Mesenchymal stem cell (in vitro differentiated cells and primary cell): ENCODE measurements at regions not wholly inside any gene's neighbourhood (a gene's known extent, or its start where the extent isn't known, plus 50 kb on each side); places are given as distances from the start of the nearest gene placed in this dataset.

Experiments used
- DNase-seq: peaks from one replicate; pipeline ENCODE4 v3.0.0-alpha.2; 2013
- H2AFZ ChIP-seq: one replicate; pipeline ENCODE4 v1.6.1; 2013; ENCODE audit warnings: low read depth, mild to moderate bottlenecking, control low read depth, inconsistent platforms, low read length, moderate library complexity
- H2AK5ac ChIP-seq: 2 replicates; pipeline ENCODE4 v1.6.1; 2013; ENCODE audit warnings: low read length, moderate library complexity, mild to moderate bottlenecking, inconsistent platforms; ENCODE audit not compliant: severe bottlenecking
- H2BK120ac ChIP-seq: one replicate; pipeline ENCODE4 v1.6.1; 2013; ENCODE audit warnings: low read depth, mild to moderate bottlenecking, inconsistent platforms, low read length, moderate library complexity
- H2BK12ac ChIP-seq, 2 experiments: one replicate each; pipeline ENCODE4 v1.6.1; 2013; ENCODE audit warnings: inconsistent platforms in 2 of 2, low read length in 2 of 2, mild to moderate bottlenecking in 2 of 2, moderate library complexity in 2 of 2, control low read depth in 1 of 2
- H2BK15ac ChIP-seq: one replicate; pipeline ENCODE4 v1.6.1; 2013; ENCODE audit warnings: mild to moderate bottlenecking, low read depth, inconsistent platforms; ENCODE audit not compliant: poor library complexity, severe bottlenecking
- H2BK5ac ChIP-seq: 2 replicates; pipeline ENCODE4 v1.6.1; 2013; ENCODE audit warnings: low read depth, mild to moderate bottlenecking, low read length, control low read depth, inconsistent platforms; ENCODE audit not compliant: poor library complexity, severe bottlenecking
- H3K14ac ChIP-seq, 2 experiments: one replicate each; pipeline ENCODE4 v1.6.1; 2013; ENCODE audit warnings: inconsistent platforms in 2 of 2, low read length in 2 of 2, control low read depth in 1 of 2, mild to moderate bottlenecking in 1 of 2, moderate library complexity in 1 of 2
- H3K18ac ChIP-seq, 2 experiments: one replicate each; pipeline ENCODE4 v1.6.1; 2013; ENCODE audit warnings: inconsistent platforms in 2 of 2, low read length in 2 of 2, control low read depth in 1 of 2, low read depth in 1 of 2, mild to moderate bottlenecking in 1 of 2
- H3K23ac ChIP-seq, 2 experiments: one replicate each; pipeline ENCODE4 v1.6.1; 2013; ENCODE audit warnings: inconsistent platforms in 2 of 2, low read length in 2 of 2, mild to moderate bottlenecking in 2 of 2, moderate library complexity in 2 of 2, control low read depth in 1 of 2
- H3K27ac ChIP-seq: 2 replicates; pipeline ENCODE4 v1.5.1; 2013; ENCODE audit warnings: mild to moderate bottlenecking, moderate library complexity, low read length, control low read depth, inconsistent platforms; ENCODE audit not compliant: poor library complexity, severe bottlenecking
- H3K27me3 ChIP-seq, 2 experiments: 2 replicates each; pipeline versions ENCODE4 v1.6.1 to v1.7.0; 2013; ENCODE audit warnings: low read length in 2 of 2, mild to moderate bottlenecking in 2 of 2, moderate library complexity in 2 of 2, control low read depth in 1 of 2, inconsistent platforms in 1 of 2; ENCODE audit not compliant: control insufficient read depth in 1 of 2, insufficient read depth in 1 of 2
- H3K36me3 ChIP-seq, 2 experiments: 2 replicates each; pipeline versions ENCODE4 v1.6.1 to v1.7.0; 2013; ENCODE audit warnings: low read length in 2 of 2, control low read depth in 1 of 2, inconsistent platforms in 1 of 2, low read depth in 1 of 2, mild to moderate bottlenecking in 1 of 2; ENCODE audit not compliant: insufficient read depth in 2 of 2, control insufficient read depth in 1 of 2
- H3K4ac ChIP-seq, 2 experiments: one replicate each; pipeline ENCODE4 v1.6.1; 2013; ENCODE audit warnings: inconsistent platforms in 2 of 2, low read length in 2 of 2, mild to moderate bottlenecking in 2 of 2, moderate library complexity in 2 of 2, control low read depth in 1 of 2, low read depth in 1 of 2
- H3K4me1 ChIP-seq: 2 replicates; pipeline ENCODE4 v1.6.1; 2013; ENCODE audit warnings: low read depth, low read length, control low read depth; ENCODE audit not compliant: control insufficient read depth, insufficient read depth
- H3K4me2 ChIP-seq: 2 replicates; pipeline ENCODE4 v1.6.1; 2013; ENCODE audit warnings: low read length, mild to moderate bottlenecking, inconsistent platforms; ENCODE audit not compliant: poor library complexity, severe bottlenecking
- H3K4me3 ChIP-seq, 2 experiments: 2 replicates each; pipeline versions ENCODE4 v1.5.1 to v1.7.0; 2013; ENCODE audit warnings: low read length in 2 of 2, mild to moderate bottlenecking in 2 of 2, control low read depth in 1 of 2, low read depth in 1 of 2; ENCODE audit not compliant: insufficient read depth in 1 of 2
- H3K79me1 ChIP-seq: replicated peaks from 2 replicates; pipeline ENCODE4 v1.6.1; 2013; ENCODE audit warnings: mild to moderate bottlenecking, control low read depth, low read length, inconsistent platforms; ENCODE audit not compliant: poor library complexity, severe bottlenecking
- H3K9ac ChIP-seq: 2 replicates; pipeline ENCODE4 v1.7.0; 2013; ENCODE audit warnings: mild to moderate bottlenecking, low read length, moderate library complexity
- H3K9me3 ChIP-seq: 2 replicates; pipeline ENCODE4 v1.7.0; 2013; ENCODE audit warnings: mild to moderate bottlenecking, low read length; ENCODE audit not compliant: control insufficient read depth
- H4K8ac ChIP-seq: one replicate; pipeline ENCODE4 v1.6.1; 2013; ENCODE audit warnings: inconsistent platforms, mild to moderate bottlenecking, low read length, moderate library complexity
- H4K91ac ChIP-seq: one replicate; pipeline ENCODE4 v1.6.1; 2013; ENCODE audit warnings: mild to moderate bottlenecking, low read length, inconsistent platforms
- WGBS: methylation state at CpG from one replicate; pipeline ENCODE4 v1.1.7; 2013; ENCODE audit warnings: mixed read lengths; 5-methylcytosine and 5-hydroxymethylcytosine counted together

- H4K8ac ChIP-seq, result no peak overlapping the region
- H2BK12ac ChIP-seq, result no peak overlapping the region
- H3K9ac ChIP-seq, result no peak overlapping the region
- no peak overlapping the region for H2AFZ ChIP-seq
- H3K27me3 ChIP-seq, result peaks cover 0 to 5% of the 10 kb centered on the region in 2 experiments
- H3K9me3 ChIP-seq, result no peaks in the 10 kb centered on the region
- no peaks in the 10 kb centered on the region for H3K79me1 ChIP-seq
- H3K14ac ChIP-seq, result no peak overlapping the region
- no peak overlapping the region for H3K4ac ChIP-seq
- no peak overlapping the region for H2AK5ac ChIP-seq
- H3K4me2 ChIP-seq, result no peak overlapping the region
- no peak overlapping the region for H2BK5ac ChIP-seq
- no peaks in the 10 kb centered on the region for H3K36me3 ChIP-seq
- H2BK15ac ChIP-seq, result no peak overlapping the region
- 42% methylated on average over 3 of the region's 4 CpGs for WGBS
- H3K4me3 ChIP-seq, result no peak overlapping the region
- no peak overlapping the region for H3K27ac ChIP-seq
- H2BK120ac ChIP-seq, result no peak overlapping the region
- no peak overlapping the region for H3K18ac ChIP-seq
- no peak overlapping the region for H3K23ac ChIP-seq
- H3K4me1 ChIP-seq, result no peaks in the 10 kb centered on the region
- no peak for DNase-seq
- H4K91ac ChIP-seq, result no peak overlapping the region
Measured at GRCh38 chr9:515665-516064, 301.0 kb downstream of the DOCK8 start.

DNA sequence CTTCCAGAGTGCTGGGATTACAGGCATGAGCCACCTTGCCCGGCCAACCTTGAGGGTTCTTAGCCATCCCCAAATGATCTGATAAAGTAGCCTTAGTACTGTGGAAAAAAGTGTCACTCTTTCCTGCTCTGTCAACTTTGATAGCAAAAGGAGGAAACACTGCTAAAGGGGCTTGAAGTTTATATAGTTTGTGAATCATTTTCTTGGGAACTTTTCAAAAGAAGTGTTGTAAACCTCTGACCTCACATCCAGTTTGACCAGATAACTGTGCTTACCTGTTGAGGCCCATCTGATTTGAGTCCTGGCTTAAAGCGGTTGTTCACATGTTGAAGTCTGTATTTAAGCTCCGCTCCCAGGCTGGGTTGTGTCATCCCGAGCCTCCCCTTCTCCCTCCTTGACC lies 303.3 kb downstream of the DOCK8 start:
- no peak overlapping the region for H3K14ac ChIP-seq
- no peak overlapping the region for H3K4me2 ChIP-seq
- WGBS, result 90% methylated on average over 3 of the region's 4 CpGs
- H3K4ac ChIP-seq, result no peak overlapping the region
- H3K23ac ChIP-seq, result no peak overlapping the region
- no peak for DNase-seq
- no peak overlapping the region for H3K4me3 ChIP-seq
- H3K36me3 ChIP-seq, result no peaks in the 10 kb centered on the region
- no peaks in the 10 kb centered on the region for H3K9me3 ChIP-seq
- H3K18ac ChIP-seq, result no peak overlapping the region
- H3K27me3 ChIP-seq, result peaks cover 0 to 8% of the 10 kb centered on the region in 2 experiments
- H2AK5ac ChIP-seq, result no peak overlapping the region
- H2AFZ ChIP-seq, result no peak overlapping the region
- H2BK5ac ChIP-seq, result no peak overlapping the region
- H3K9ac ChIP-seq, result no peak overlapping the region
- H4K8ac ChIP-seq, result no peak overlapping the region
- no peak overlapping the region for H3K27ac ChIP-seq
- no peak overlapping the region for H2BK120ac ChIP-seq
- no peak overlapping the region for H2BK12ac ChIP-seq
- H3K79me1 ChIP-seq, result no peaks in the 10 kb centered on the region
- no peak overlapping the region for H2BK15ac ChIP-seq
- H3K4me1 ChIP-seq, result peaks cover 2% of the 10 kb centered on the region
- no peak overlapping the region for H4K91ac ChIP-seq

GRCh38 chr9:518540-518939 lies 303.9 kb downstream of the DOCK8 start:
- peaks cover 0 to 8% of the 10 kb centered on the region in 2 experiments for H3K27me3 ChIP-seq
- H2BK120ac ChIP-seq, result no peak overlapping the region
- no peak overlapping the region for H3K4me2 ChIP-seq
- 84% methylated on average over 5 of the region's 5 CpGs for WGBS
- H3K9me3 ChIP-seq, result no peaks in the 10 kb centered on the region
- no peak overlapping the region for H3K23ac ChIP-seq
- no peaks in the 10 kb centered on the region for H3K79me1 ChIP-seq
- no peak overlapping the region for H2BK12ac ChIP-seq
- H3K9ac ChIP-seq, result no peak overlapping the region
- H3K27ac ChIP-seq, result no peak overlapping the region
- H3K4ac ChIP-seq, result no peak overlapping the region
- no peak overlapping the region for H4K91ac ChIP-seq
- no peak overlapping the region for H2BK15ac ChIP-seq
- H3K18ac ChIP-seq, result no peak overlapping the region
- H3K14ac ChIP-seq, result no peak overlapping the region
- no peaks in the 10 kb centered on the region for H3K36me3 ChIP-seq
- H2AFZ ChIP-seq, result no peak overlapping the region
- H4K8ac ChIP-seq, result no peak overlapping the region
- H3K4me1 ChIP-seq, result peaks cover 2% of the 10 kb centered on the region
- H3K4me3 ChIP-seq, result no peak overlapping the region
- no peak for DNase-seq
- no peak overlapping the region for H2BK5ac ChIP-seq
- H2AK5ac ChIP-seq, result no peak overlapping the region

DNA sequence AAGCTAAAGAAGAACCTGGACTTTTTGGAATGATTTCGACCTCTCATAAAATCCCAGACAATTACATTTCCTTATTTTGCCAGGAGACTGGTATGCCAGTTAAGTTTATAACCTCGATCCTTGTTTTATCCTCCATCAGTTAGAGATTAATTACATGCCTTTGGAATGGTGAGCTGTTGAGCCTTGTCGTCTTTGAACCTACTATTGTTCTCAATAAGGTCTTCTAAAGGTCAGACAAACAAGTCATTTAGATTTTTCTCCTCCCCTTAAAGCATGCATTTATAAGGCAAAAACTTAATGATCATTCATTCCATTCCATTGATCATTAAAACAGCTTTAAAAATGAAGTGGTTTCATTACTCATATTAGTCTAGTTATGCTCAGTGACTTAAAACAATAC lies 304.9 kb downstream of the DOCK8 start:
- no peaks in the 10 kb centered on the region for H3K36me3 ChIP-seq
- no peak overlapping the region for H2AK5ac ChIP-seq
- no peak overlapping the region for H4K8ac ChIP-seq
- H2BK5ac ChIP-seq, result no peak overlapping the region
- H4K91ac ChIP-seq, result no peak overlapping the region
- no peak overlapping the region for H3K4me3 ChIP-seq
- peaks cover 0 to 8% of the 10 kb centered on the region in 2 experiments for H3K27me3 ChIP-seq
- peaks cover 2% of the 10 kb centered on the region for H3K4me1 ChIP-seq
- no peak overlapping the region for H3K27ac ChIP-seq
- H3K79me1 ChIP-seq, result no peaks in the 10 kb centered on the region
- no peak overlapping the region for H2BK15ac ChIP-seq
- H2BK12ac ChIP-seq, result no peak overlapping the region
- H3K18ac ChIP-seq, result no peak overlapping the region
- no peaks in the 10 kb centered on the region for H3K9me3 ChIP-seq
- no peak overlapping the region for H2AFZ ChIP-seq
- H3K14ac ChIP-seq, result no peak overlapping the region
- DNase-seq, result no peak
- H3K9ac ChIP-seq, result no peak overlapping the region
- H3K4me2 ChIP-seq, result no peak overlapping the region
- no peak overlapping the region for H3K4ac ChIP-seq
- WGBS, result 58% methylated on average over 3 of the region's 3 CpGs
- no peak overlapping the region for H3K23ac ChIP-seq
- no peak overlapping the region for H2BK120ac ChIP-seq
